ENCODE measurements at regions not wholly inside any gene's neighbourhood (a gene's known extent, or its start where the extent isn't known, plus 50 kb on each side); places are given as distances from the start of the nearest gene placed in this dataset.

- no TSS peak for BruUV-seq (replicated peaks)
- intact Hi-C loops (cut with micrococcal nuclease), result no loop called here
- Histone ChIP-seq H2BK15ac (ENCODE audit: low read depth, low read length) (no peak overlapping the region), H3K14ac (replicated peaks; ENCODE audit: low read depth, low read length) (no peak overlapping the region), H3K4ac (ENCODE audit: low read depth, low read length) (no peak overlapping the region), H3K36me3 (ENCODE audit: control insufficient read depth, insufficient read depth, low read length) (no peaks in the 10 kb centered on the region), H2AK9ac (replicated peaks; ENCODE audit: low read depth, low read length, poor library complexity) (no peak overlapping the region), H2BK20ac (ENCODE audit: low read depth, low read length) (no peak overlapping the region), H3K9me1 (ENCODE audit: insufficient read depth, low read length) (no peaks in the 10 kb centered on the region), H4K20me1 (ENCODE audit: insufficient read depth, low read length) (no peaks in the 10 kb centered on the region), H3K4me3 (ENCODE audit: insufficient read depth, low read depth, low read length) (no peak overlapping the region), H2AK5ac (ENCODE audit: low read depth, low read length) (no peak overlapping the region), H3K4me1 (ENCODE audit: control insufficient read depth, insufficient read depth, low read length) (no peaks in the 10 kb centered on the region), H3K23ac (ENCODE audit: low read depth, low read length) (no peak overlapping the region), H3K9me3 (ENCODE audit: control insufficient read depth, insufficient read depth, low read length) (no peaks in the 10 kb centered on the region), H3K18ac (ENCODE audit: low read depth, low read length) (no peak overlapping the region), H3K4me2 (ENCODE audit: low read depth, low read length) (no peak overlapping the region), H2AFZ (replicated peaks; ENCODE audit: low read length, poor library complexity) (no peak overlapping the region), H4K8ac (ENCODE audit: low read depth in 2 of 2, low read length in 2 of 2) (no peak overlapping the region), H4K5ac (ENCODE audit: low read depth, low read length) (no peak overlapping the region), H3K9ac (ENCODE audit: low read depth, low read length) (no peak overlapping the region), H2BK120ac (ENCODE audit: low read depth, low read length) (no peak overlapping the region), H3K79me1 (ENCODE audit: low read depth in 1 of 2, low read length in 2 of 2) (no peaks in the 10 kb centered on the region), H3K27ac (ENCODE audit: insufficient read depth, low read length) (no peak overlapping the region), H3K56ac (ENCODE audit: extremely low read depth, insufficient read depth, low read length) (no peak overlapping the region), H4K91ac (ENCODE audit: insufficient read depth, low read depth, low read length) (no peak overlapping the region), H3K27me3 (ENCODE audit: control insufficient read depth, insufficient read depth, low read length) (no peaks in the 10 kb centered on the region), H2BK5ac (ENCODE audit: low read depth, low read length, poor library complexity, severe bottlenecking) (no peak overlapping the region)
- ChIA-PET CTCF (no interaction called here), POLR2A (ENCODE audit: unreplicated experiment) (no interaction called here)
- dilution Hi-C loops (cut with HindIII; ENCODE audit: low sequenced_read_pairs, unreplicated experiment), result no loop called here
- WGBS, 2 experiments (ENCODE audit: extremely low coverage in 2 of 2, insufficient read length in 1 of 2), result no CpG with 5 or more reads among the region's 10 CpGs
- in situ Hi-C loops (cut with MboI; ENCODE audit: low sequenced_read_pairs), result no loop called here
- no peak for TF ChIP-seq MAFK (IDR thresholded peaks at IDR 0.05; ENCODE audit: low read depth, low read length)
- TF ChIP-seq CTCF (conservative IDR thresholded peaks at IDR 0.05; ENCODE audit: low read depth, low read length), result no peak
- TF ChIP-seq MAZ (IDR thresholded peaks at IDR 0.05; ENCODE audit: borderline replicate concordance, low read depth, low read length), result no peak
- TF ChIP-seq ELK1 (IDR thresholded peaks at IDR 0.05; ENCODE audit: borderline replicate concordance, low read depth, low read length), result no peak
- no peak for TF ChIP-seq USF2 (IDR thresholded peaks at IDR 0.05; ENCODE audit: low read depth, low read length)
- DNase-seq (no peak), ATAC-seq (ENCODE audit: low read depth) (no peak)
These were observed 199.3 kb downstream of the SNX10 start for GRCh38 chr7:26490640-26491624.
